HFFc6 (cell line): ENCODE measurements at regions not wholly inside any gene's neighbourhood (a gene's known extent, or its start where the extent isn't known, plus 50 kb on each side); places are given as distances from the start of the nearest gene placed in this dataset.

Source experiments
- DNase-seq: peaks from one replicate; pipeline ENCODE4 v3.0.0-alpha.2; 2018
- H3K27ac Mint-ChIP-seq: 2 replicates; pipeline ENCODE4 v1.8.0; 2020; ENCODE audit warnings: mild to moderate bottlenecking, mixed read lengths
- H3K27me3 Mint-ChIP-seq: 2 replicates; pipeline ENCODE4 v1.8.0; 2021; ENCODE audit warnings: mild to moderate bottlenecking, moderate library complexity, mixed read lengths; ENCODE audit not compliant: insufficient read depth
- H3K36me3 Mint-ChIP-seq: 2 replicates; pipeline ENCODE4 v1.8.0; 2021; ENCODE audit warnings: low read depth, mixed read lengths
- H3K4me1 Mint-ChIP-seq: 2 replicates; pipeline ENCODE4 v1.8.0; 2020; ENCODE audit warnings: low read depth, mixed read lengths
- H3K4me3 Mint-ChIP-seq: 2 replicates; pipeline ENCODE4 v1.8.0; 2020; ENCODE audit warnings: mild to moderate bottlenecking, moderate library complexity, mixed read lengths
- H3K9me3 Mint-ChIP-seq: 2 replicates; pipeline ENCODE4 v1.8.0; 2020; ENCODE audit warnings: mild to moderate bottlenecking, mixed read lengths
- TF ChIP-seq, protein P1 (sequence below): fragments of 200-600 bp; sonication (generic); IDR thresholded peaks from 2 replicates; pipeline ENCODE4 v1.5.0; 2021; ENCODE audit warnings: antibody characterized with exemption, mild to moderate bottlenecking

DNA sequence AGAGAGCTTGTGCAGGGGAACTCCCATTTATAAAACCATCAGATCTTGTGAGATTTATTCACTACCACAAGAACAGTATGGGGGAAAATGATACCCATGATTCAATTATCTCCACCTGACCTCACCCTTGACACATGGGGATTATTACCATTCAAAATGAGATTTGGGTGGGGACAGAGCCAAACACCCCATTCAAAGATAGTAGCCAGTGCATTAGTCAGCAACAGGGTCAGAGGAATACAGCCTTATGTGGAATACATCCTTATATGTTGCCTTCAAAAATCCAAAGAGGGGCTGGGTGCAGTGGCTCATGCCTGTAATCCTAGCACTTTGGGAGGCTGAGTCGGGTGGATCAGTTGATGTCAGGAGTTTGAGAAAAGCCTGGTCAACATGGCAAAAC, 563.2 kb downstream of the CCDC171 start:
- Mint-ChIP-seq H3K27me3 (no peaks in the 10 kb centered on the region), H3K36me3 (no peaks in the 10 kb centered on the region), H3K4me1 (peaks cover 34% of the 10 kb centered on the region), H3K27ac (no peak overlapping the region), H3K4me3 (no peak overlapping the region), H3K9me3 (no peaks in the 10 kb centered on the region)
- no peak for DNase-seq
- TF ChIP-seq, protein P1, sequence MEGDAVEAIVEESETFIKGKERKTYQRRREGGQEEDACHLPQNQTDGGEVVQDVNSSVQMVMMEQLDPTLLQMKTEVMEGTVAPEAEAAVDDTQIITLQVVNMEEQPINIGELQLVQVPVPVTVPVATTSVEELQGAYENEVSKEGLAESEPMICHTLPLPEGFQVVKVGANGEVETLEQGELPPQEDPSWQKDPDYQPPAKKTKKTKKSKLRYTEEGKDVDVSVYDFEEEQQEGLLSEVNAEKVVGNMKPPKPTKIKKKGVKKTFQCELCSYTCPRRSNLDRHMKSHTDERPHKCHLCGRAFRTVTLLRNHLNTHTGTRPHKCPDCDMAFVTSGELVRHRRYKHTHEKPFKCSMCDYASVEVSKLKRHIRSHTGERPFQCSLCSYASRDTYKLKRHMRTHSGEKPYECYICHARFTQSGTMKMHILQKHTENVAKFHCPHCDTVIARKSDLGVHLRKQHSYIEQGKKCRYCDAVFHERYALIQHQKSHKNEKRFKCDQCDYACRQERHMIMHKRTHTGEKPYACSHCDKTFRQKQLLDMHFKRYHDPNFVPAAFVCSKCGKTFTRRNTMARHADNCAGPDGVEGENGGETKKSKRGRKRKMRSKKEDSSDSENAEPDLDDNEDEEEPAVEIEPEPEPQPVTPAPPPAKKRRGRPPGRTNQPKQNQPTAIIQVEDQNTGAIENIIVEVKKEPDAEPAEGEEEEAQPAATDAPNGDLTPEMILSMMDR = no peak

DNA sequence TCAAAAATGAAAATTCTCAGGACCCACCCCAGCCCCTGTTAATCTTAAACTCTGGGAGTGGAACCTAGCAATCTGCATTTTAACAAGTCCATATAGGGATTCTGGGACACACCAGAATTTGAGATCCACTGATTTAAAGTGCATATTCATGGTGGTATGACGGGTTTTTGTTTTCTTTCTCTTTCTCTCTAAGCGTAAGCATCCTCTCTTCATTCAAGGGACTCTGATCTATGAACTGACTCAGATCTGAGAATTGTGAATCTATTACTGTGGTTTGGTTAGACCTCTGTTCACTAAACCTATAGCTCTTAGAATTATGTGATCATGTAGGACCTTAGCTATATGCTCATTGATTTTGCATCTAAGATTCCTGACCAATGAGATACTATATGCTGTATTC, 565.2 kb downstream of the CCDC171 start:
- no peaks in the 10 kb centered on the region for H3K27me3 Mint-ChIP-seq
- no peak for DNase-seq
- H3K36me3 Mint-ChIP-seq = no peaks in the 10 kb centered on the region
- TF ChIP-seq, protein P1 = no peak
- H3K4me3 Mint-ChIP-seq = no peak overlapping the region
- peaks cover 51% of the 10 kb centered on the region for H3K4me1 Mint-ChIP-seq
- H3K9me3 Mint-ChIP-seq = no peaks in the 10 kb centered on the region
- no peak overlapping the region for H3K27ac Mint-ChIP-seq

DNA sequence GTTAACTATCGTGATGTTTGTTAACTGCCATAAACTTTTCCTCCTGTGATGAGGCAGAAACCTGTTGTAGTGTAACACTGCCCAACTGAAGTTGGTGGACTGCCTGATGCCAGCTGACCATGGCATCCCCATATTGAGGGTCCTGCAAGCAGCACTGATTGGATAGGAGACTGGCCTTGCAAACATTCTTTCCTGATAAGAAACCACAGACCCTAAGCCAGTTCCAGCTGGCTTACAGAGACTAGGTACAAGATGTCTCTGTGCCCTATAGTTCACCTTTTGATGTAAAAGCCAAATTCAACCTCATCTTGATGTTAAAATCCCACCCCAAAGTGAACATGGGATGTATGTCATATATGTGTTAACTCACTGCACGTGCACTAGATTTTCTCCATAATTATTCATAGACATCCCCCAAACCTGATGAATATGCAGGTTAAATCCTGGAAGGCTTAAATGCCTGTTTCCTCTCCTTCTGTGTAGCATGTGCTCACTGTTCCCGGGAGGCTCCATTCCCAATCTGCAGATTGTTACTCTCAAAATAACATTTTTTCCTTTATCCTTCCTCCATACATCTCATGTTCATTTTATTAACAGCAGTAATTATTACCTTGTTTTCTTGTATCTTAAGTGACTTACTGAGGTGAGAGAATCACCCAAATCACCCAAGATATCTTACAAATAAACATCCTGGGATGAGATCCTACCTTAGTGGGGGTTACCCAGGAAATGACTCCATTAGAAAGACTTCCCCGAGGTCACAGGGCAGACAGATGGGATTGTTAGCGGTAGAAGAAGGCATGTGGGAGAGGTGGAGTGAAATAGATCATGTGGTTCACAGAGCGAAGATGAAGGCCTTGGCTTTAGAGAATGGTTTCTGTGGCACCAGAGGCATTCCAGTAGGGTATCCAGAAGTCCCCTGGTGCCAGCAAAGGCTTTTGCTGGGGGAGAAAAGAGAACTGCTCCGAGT, 566.7 kb downstream of the CCDC171 start:
- DNase-seq = peak; percentile 37
- H3K9me3 Mint-ChIP-seq = no peaks in the 10 kb centered on the region
- TF ChIP-seq, protein P1 = no peak
- peak overlapping the region; percentile 79 for H3K27ac Mint-ChIP-seq
- H3K27me3 Mint-ChIP-seq = no peaks in the 10 kb centered on the region
- H3K36me3 Mint-ChIP-seq = no peaks in the 10 kb centered on the region
- H3K4me1 Mint-ChIP-seq = peaks cover 51% of the 10 kb centered on the region
- H3K4me3 Mint-ChIP-seq = peak overlapping the region; percentile 66

DNA sequence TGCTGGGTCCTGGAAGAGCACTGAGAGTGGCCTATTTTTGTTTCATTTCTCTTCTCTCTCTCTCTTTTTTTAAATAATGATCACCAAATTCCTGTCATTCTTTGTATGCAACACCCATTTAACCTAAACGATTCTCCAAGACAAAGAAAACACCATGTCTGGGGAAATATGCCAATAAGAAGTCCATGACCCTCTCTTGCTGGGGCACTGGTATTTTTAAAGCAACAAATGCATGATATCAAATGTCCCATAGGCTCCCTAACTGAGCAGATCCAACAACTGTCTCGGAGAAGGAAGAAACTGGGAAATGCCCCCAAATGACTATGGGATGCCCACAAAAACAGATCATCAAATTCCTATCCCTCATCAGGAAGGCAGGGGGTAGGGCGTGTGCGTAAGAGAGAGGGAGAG, 567.4 kb downstream of the CCDC171 start:
- peak overlapping the region; percentile 66 for H3K4me3 Mint-ChIP-seq
- no peaks in the 10 kb centered on the region for H3K36me3 Mint-ChIP-seq
- H3K9me3 Mint-ChIP-seq = no peaks in the 10 kb centered on the region
- no peaks in the 10 kb centered on the region for H3K27me3 Mint-ChIP-seq
- peak overlapping the region; percentile 79 for H3K27ac Mint-ChIP-seq
- DNase-seq = peak; percentile 41
- TF ChIP-seq, protein P1 = no peak
- H3K4me1 Mint-ChIP-seq = peaks cover 53% of the 10 kb centered on the region

- Mint-ChIP-seq H3K27me3 (no peaks in the 10 kb centered on the region), H3K4me3 (no peak overlapping the region; the same call in 1 of the 2 replicates), H3K4me1 (peaks cover 58% of the 10 kb centered on the region), H3K27ac (peak overlapping the region; percentile 79), H3K36me3 (no peaks in the 10 kb centered on the region), H3K9me3 (no peaks in the 10 kb centered on the region)
- DNase-seq = no peak
- TF ChIP-seq, protein P1 = no peak
Measured at GRCh38 chr9:16120727-16121126, 567.9 kb downstream of the CCDC171 start.
